ENCODE measurements at regions not wholly inside any gene's neighbourhood (a gene's known extent, or its start where the extent isn't known, plus 50 kb on each side); places are given as distances from the start of the nearest gene placed in this dataset.

GRCh38 chr2:155825876-155826275 lies 506.6 kb downstream of the NR4A2 start (continued):
- TF ChIP-seq ZBTB11 (CRISPR knock-in tag; IDR thresholded peaks at IDR 0.05) = no peak
- no peak for TF ChIP-seq TBL1XR1 (IDR thresholded peaks at IDR 0.05; ENCODE audit: low read length in 2 of 2)
- no peak for TF ChIP-seq ZNF445 (CRISPR knock-in tag; IDR thresholded peaks at IDR 0.05; ENCODE audit: low read depth)
- peak; percentile 73 for TF ChIP-seq CBFA2T3 (IDR thresholded peaks at IDR 0.05)
- no peak for TF ChIP-seq FOXA3 (CRISPR knock-in tag; conservative IDR thresholded peaks at IDR 0.05 in 1 of 2, IDR thresholded peaks at IDR 0.05 in 1 of 2)
- TF ChIP-seq FOXM1 (IDR thresholded peaks at IDR 0.05; ENCODE audit: low read depth) = no peak
- TF ChIP-seq FOXM1 (CRISPR knock-in tag; IDR thresholded peaks at IDR 0.05; ENCODE audit: low read depth) = no peak
- TF ChIP-seq ZNF318 (IDR thresholded peaks at IDR 0.05; ENCODE audit: borderline replicate concordance in 1 of 2, low read depth in 1 of 2) = no peak
- TF ChIP-seq MYNN (IDR thresholded peaks at IDR 0.05) = no peak
- no peak for TF ChIP-seq MYNN (CRISPR knock-in tag; IDR thresholded peaks at IDR 0.05)
- no peak for TF ChIP-seq ZBTB49 (CRISPR knock-in tag; IDR thresholded peaks at IDR 0.05; ENCODE audit: borderline replicate concordance)
- peak; percentile 50; the same call in 1 of the 2 replicates for TF ChIP-seq HMBOX1 (IDR thresholded peaks at IDR 0.05)

Data from K562 (cell line).